HG02870 (cell line): ENCODE measurements at regions not wholly inside any gene's neighbourhood (a gene's known extent, or its start where the extent isn't known, plus 50 kb on each side); places are given as distances from the start of the nearest gene placed in this dataset.

Experiments used
- ATAC-seq: cut with Tn5 transposase; IDR thresholded peaks from one replicate; pipeline ENCODE4 v1.9.1; 2021; ENCODE audit warnings: mild to moderate bottlenecking, moderate library complexity; ENCODE audit not compliant: unreplicated experiment

GRCh38 chr3:181855825-181856224, 144.1 kb downstream of the SOX2 start:
- no peak for ATAC-seq

- no peak for ATAC-seq
Measured at GRCh38 chr3:181859518-181859917, 147.8 kb downstream of the SOX2 start.

- ATAC-seq, result no peak
Measured at GRCh38 chr3:181860235-181860634, 148.5 kb downstream of the SOX2 start.

- ATAC-seq, result no peak
Measured at GRCh38 chr3:181862502-181862901, 150.8 kb downstream of the SOX2 start.

GRCh38 chr3:181868576-181869082, 156.9 kb downstream of the SOX2 start:
- ATAC-seq, result no peak

GRCh38 chr3:181872887-181873286, 161.2 kb downstream of the SOX2 start:
- no peak for ATAC-seq

GRCh38 chr3:181879926-181880325, 168.2 kb downstream of the SOX2 start:
- no peak for ATAC-seq

- no peak for ATAC-seq
Measured at GRCh38 chr3:181880331-181880730, 168.6 kb downstream of the SOX2 start.

GRCh38 chr3:181881749-181882148, 170.0 kb downstream of the SOX2 start:
- ATAC-seq, result no peak

- ATAC-seq, result no peak
Measured at GRCh38 chr3:181885868-181886630, 174.3 kb downstream of the SOX2 start.

GRCh38 chr3:181886676-181887075, 175.0 kb downstream of the SOX2 start:
- no peak for ATAC-seq

GRCh38 chr3:181887685-181888084, 176.0 kb downstream of the SOX2 start:
- ATAC-seq, result no peak

- no peak for ATAC-seq
Measured at GRCh38 chr3:181888234-181888633, 176.5 kb downstream of the SOX2 start.

GRCh38 chr3:181892848-181893247, 181.1 kb downstream of the SOX2 start:
- ATAC-seq, result no peak

- ATAC-seq, result no peak
Measured at GRCh38 chr3:181896605-181897004, 184.9 kb downstream of the SOX2 start.

GRCh38 chr3:181899702-181900101, 188.0 kb downstream of the SOX2 start:
- ATAC-seq, result peak; percentile 74

- no peak for ATAC-seq
Measured at GRCh38 chr3:181901626-181902025, 189.9 kb downstream of the SOX2 start.

GRCh38 chr3:181906338-181906737, 194.6 kb downstream of the SOX2 start:
- peak; percentile 85 for ATAC-seq

GRCh38 chr3:181909241-181909640, 197.5 kb downstream of the SOX2 start:
- ATAC-seq, result no peak

- ATAC-seq, result no peak
Measured at GRCh38 chr3:181912384-181912783, 200.7 kb downstream of the SOX2 start.

- no peak for ATAC-seq
Measured at GRCh38 chr3:181913254-181913653, 201.5 kb downstream of the SOX2 start.

GRCh38 chr3:181915551-181915950, 203.8 kb downstream of the SOX2 start:
- no peak for ATAC-seq

- ATAC-seq, result no peak
Measured at GRCh38 chr3:181916013-181916412, 204.3 kb downstream of the SOX2 start.
